Activated T-cell treated with anti-CD3 and anti-CD28 coated beads for 4 hours (primary cell): ENCODE measurements at regions not wholly inside any gene's neighbourhood (a gene's known extent, or its start where the extent isn't known, plus 50 kb on each side); places are given as distances from the start of the nearest gene placed in this dataset.

Source experiments
- DNase-seq: peaks from one replicate; pipeline ENCODE4 v3.0.0-alpha.2; 2020

- no peak for DNase-seq
Measured at GRCh38 chr6:119627908-119628669, 278.5 kb upstream of the MAN1A1 start.

GRCh38 chr6:119626884-119627619, 277.5 kb upstream of the MAN1A1 start:
- DNase-seq = no peak

GRCh38 chr6:119620846-119621555, 271.4 kb upstream of the MAN1A1 start:
- no peak for DNase-seq

GRCh38 chr6:119614138-119614537, 264.6 kb upstream of the MAN1A1 start:
- DNase-seq = no peak

GRCh38 chr6:119612911-119613381, 263.4 kb upstream of the MAN1A1 start:
- no peak for DNase-seq

GRCh38 chr6:119612176-119612891, 262.8 kb upstream of the MAN1A1 start:
- DNase-seq = no peak

GRCh38 chr6:119610754-119611153, 261.2 kb upstream of the MAN1A1 start:
- DNase-seq = no peak

GRCh38 chr6:119610265-119610664, 260.7 kb upstream of the MAN1A1 start:
- DNase-seq = no peak

- no peak for DNase-seq
Measured at GRCh38 chr6:119609865-119610264, 260.3 kb upstream of the MAN1A1 start.

GRCh38 chr6:119608994-119609393, 259.4 kb upstream of the MAN1A1 start:
- no peak for DNase-seq

- DNase-seq = no peak
Measured at GRCh38 chr6:119604124-119604523, 254.6 kb upstream of the MAN1A1 start.

- DNase-seq = no peak
Measured at GRCh38 chr6:119603501-119603900, 253.9 kb upstream of the MAN1A1 start.

GRCh38 chr6:119602215-119603178, 252.9 kb upstream of the MAN1A1 start:
- DNase-seq = no peak

GRCh38 chr6:119598883-119599282, 249.3 kb upstream of the MAN1A1 start:
- DNase-seq = no peak

- no peak for DNase-seq
Measured at GRCh38 chr6:119594907-119595306, 245.3 kb upstream of the MAN1A1 start.

GRCh38 chr6:119591235-119591634, 241.7 kb upstream of the MAN1A1 start:
- no peak for DNase-seq

- DNase-seq = no peak
Measured at GRCh38 chr6:119590066-119590465, 240.5 kb upstream of the MAN1A1 start.

- DNase-seq = no peak
Measured at GRCh38 chr6:119587537-119587936, 238.0 kb upstream of the MAN1A1 start.

- DNase-seq = no peak
Measured at GRCh38 chr6:119586250-119586882, 236.8 kb upstream of the MAN1A1 start.

- DNase-seq = no peak
Measured at GRCh38 chr6:119584088-119584487, 234.5 kb upstream of the MAN1A1 start.

GRCh38 chr6:119581220-119581619, 231.7 kb upstream of the MAN1A1 start:
- no peak for DNase-seq
